Endothelial cell of umbilical vein (primary cell): ENCODE measurements at regions not wholly inside any gene's neighbourhood (a gene's known extent, or its start where the extent isn't known, plus 50 kb on each side); places are given as distances from the start of the nearest gene placed in this dataset.

Source experiments
- BruUV-seq: library from RNA; stranded (reverse); fragments of 400-500 nt; replicated peaks from 2 replicates; lab custom pipeline; 2021; lab: Mats Ljungman, UMichigan
- CTCF ChIA-PET: fragments of 300-600, 350-600 bp; sonication (Branson Sonifier 250); formaldehyde crosslinking; loops from one replicate; lab custom pipeline; 2021; ENCODE audit warnings: antibody characterized with exemption, inconsistent platforms; lab: Charles Lee
- POLR2A ChIA-PET: fragments of 300-600, 350-600 bp; sonication (Branson Sonifier 250); formaldehyde crosslinking; loops from one replicate; lab custom pipeline; 2021; ENCODE audit warnings: antibody characterized with exemption, inconsistent platforms; lab: Charles Lee
- DNase-seq: peaks from one replicate; pipeline ENCODE4 v3.0.0-alpha.2; 2011; ENCODE audit warnings: low read depth, low spot score
- FAIRE-seq: peaks from 2 replicates; lab custom pipeline; 2011; peaks lifted over from hg19 to GRCh38; lab: Jason Lieb, UNC
- H2AFZ ChIP-seq: 2 replicates; pipeline ENCODE4 v1.6.0; 2012; ENCODE audit warnings: low read depth, low read length, control low read depth, inconsistent platforms
- H3K27ac ChIP-seq: 2 replicates; pipeline ENCODE4 v1.5.1; 2011; ENCODE audit warnings: low read depth, mild to moderate bottlenecking, control low read depth, low read length, moderate library complexity; ENCODE audit not compliant: insufficient read depth
- H3K27me3 ChIP-seq, 2 experiments: 2 replicates each; pipeline versions ENCODE4 v1.6.0 to v1.6.1; 2011; ENCODE audit warnings: low read length in 2 of 2, mixed read lengths in 1 of 2; ENCODE audit not compliant: control insufficient read depth in 2 of 2, insufficient read depth in 2 of 2
- H3K36me3 ChIP-seq, 2 experiments: 2 replicates in 1 of 2; 3 replicates in 1 of 2; pipeline ENCODE4 v1.5.1; 2011; ENCODE audit warnings: low read length in 2 of 2, mild to moderate bottlenecking in 1 of 2, moderate library complexity in 1 of 2; ENCODE audit not compliant: control insufficient read depth in 2 of 2, insufficient read depth in 2 of 2; ENCODE audit errors: extremely low read depth in 1 of 2
- H3K4me1 ChIP-seq: 3 replicates; pipeline ENCODE4 v1.5.1; 2011; ENCODE audit warnings: mild to moderate bottlenecking, low read length; ENCODE audit not compliant: control insufficient read depth, insufficient read depth; ENCODE audit errors: extremely low read depth
- H3K4me2 ChIP-seq: 2 replicates; pipeline ENCODE4 v1.6.1; 2011; ENCODE audit warnings: low read length, control low read depth, mixed read lengths; ENCODE audit not compliant: insufficient read depth
- H3K4me3 ChIP-seq, 3 experiments: fragments of 200-600 bp in 1 of 3; sonication (generic), shearing (Covaris generic) in 1 of 3; replicated peaks in 1 of 3; 2 replicates each; pipeline ENCODE4 v1.5.1; 2011 to 2016; ENCODE audit warnings: control low read depth in 3 of 3, low read length in 3 of 3, mild to moderate bottlenecking in 2 of 3, inconsistent platforms in 1 of 3, low read depth in 1 of 3, moderate library complexity in 1 of 3; ENCODE audit not compliant: insufficient read depth in 1 of 3
- H3K79me2 ChIP-seq: 2 replicates; pipeline ENCODE4 v1.6.0; 2012; ENCODE audit warnings: low read length, inconsistent platforms; ENCODE audit not compliant: control insufficient read depth, insufficient read depth
- H3K9ac ChIP-seq: replicated peaks from 2 replicates; pipeline ENCODE3; 2011; ENCODE audit warnings: low read length, control low read depth; ENCODE audit not compliant: insufficient read depth; ENCODE audit errors: extremely low read depth
- H3K9me1 ChIP-seq: replicated peaks from 3 replicates; pipeline ENCODE4 v1.6.0; 2011; ENCODE audit warnings: mild to moderate bottlenecking, low read length; ENCODE audit not compliant: control insufficient read depth, insufficient read depth; ENCODE audit errors: extremely low read depth
- H3K9me3 ChIP-seq: replicated peaks from 2 replicates; pipeline ENCODE4 v1.5.1; 2012; ENCODE audit warnings: low read length, inconsistent platforms; ENCODE audit not compliant: control insufficient read depth, insufficient read depth
- H4K20me1 ChIP-seq: replicated peaks from 2 replicates; pipeline ENCODE3; 2011; ENCODE audit warnings: mild to moderate bottlenecking, low read length; ENCODE audit not compliant: control insufficient read depth, insufficient read depth; ENCODE audit errors: extremely low read depth
- CTCF ChIP-seq, 2 donors: IDR thresholded peaks; 1 replicate in 1 of 2; 2 replicates in 1 of 2; pipeline ENCODE4 v1.5.1; 2011; ENCODE audit warnings: low read length in 2 of 2, mild to moderate bottlenecking in 2 of 2, moderate library complexity in 2 of 2, control low read depth in 1 of 2, inconsistent platforms in 1 of 2, low read depth in 1 of 2; ENCODE audit not compliant: insufficient read depth in 1 of 2; ENCODE audit errors: extremely low read depth in 1 of 2
- EZH2 ChIP-seq: IDR thresholded peaks from 2 replicates; pipeline ENCODE4 v1.6.1; 2012; ENCODE audit warnings: borderline replicate concordance, low read depth, mild to moderate bottlenecking, moderate library complexity, low read length, inconsistent platforms; ENCODE audit not compliant: severe bottlenecking
- FOS ChIP-seq: IDR thresholded peaks from 2 replicates; pipeline ENCODE4 v1.6.1; 2011; ENCODE audit warnings: mild to moderate bottlenecking, low read length, moderate library complexity, borderline replicate concordance; ENCODE audit not compliant: insufficient read depth
- GATA2 ChIP-seq: IDR thresholded peaks from 2 replicates; pipeline ENCODE4 v1.7.0; 2011; ENCODE audit warnings: low read depth, mild to moderate bottlenecking, moderate library complexity, mixed read lengths, low read length; ENCODE audit not compliant: insufficient read length, insufficient read depth
- JUN ChIP-seq: IDR thresholded peaks from 2 replicates; pipeline ENCODE4 v1.6.1; 2011; ENCODE audit warnings: borderline replicate concordance, low read depth; ENCODE audit not compliant: insufficient read length, insufficient read depth
- MYC ChIP-seq: IDR thresholded peaks from one replicate; pipeline ENCODE4 v1.6.1; 2011; ENCODE audit warnings: mild to moderate bottlenecking, low read depth, low read length
- POLR2A ChIP-seq: IDR thresholded peaks from 2 replicates; pipeline ENCODE4 v1.6.1; 2012; ENCODE audit warnings: low read depth, mild to moderate bottlenecking, control low read depth, low read length
- POLR2AphosphoS5 ChIP-seq: IDR thresholded peaks from 2 replicates; pipeline ENCODE4 v1.6.1; 2012; ENCODE audit warnings: low read depth, mild to moderate bottlenecking, control low read depth, low read length, moderate library complexity; ENCODE audit not compliant: insufficient read depth
- dilution Hi-C: fragments of 300-500 bp; cut with MboI; formaldehyde crosslinking; loops from one replicate; pipeline ENCODE4 v1.15.0; 2019; ENCODE audit warnings: low sequenced_read_pairs; ENCODE audit not compliant: extremely low pct_ligation_motif_present
- intact Hi-C: fragments of 100-400 bp; cut with micrococcal nuclease; formaldehyde crosslinking; loops from one replicate; pipeline ENCODE4 v1.10.0; 2022
- TF ChIP-seq, protein P1 (sequence below): IDR thresholded peaks from 2 replicates; pipeline ENCODE4 v1.6.1; 2011; ENCODE audit not compliant: insufficient read depth, insufficient read length

- H3K36me3 ChIP-seq: no peaks in the 10 kb centered on the region
- no peak overlapping the region for H3K9ac ChIP-seq
- no peaks in the 10 kb centered on the region for H3K9me1 ChIP-seq
- H3K4me3 ChIP-seq: no peak overlapping the region
- H3K9me3 ChIP-seq: peaks cover 14% of the 10 kb centered on the region
- intact Hi-C loops (no loop called here), dilution Hi-C loops (no loop called here)
- no peak for DNase-seq
- no peak for FAIRE-seq
- H2AFZ ChIP-seq: no peak overlapping the region
- no TSS peak for BruUV-seq
- no peaks in the 10 kb centered on the region for H3K27me3 ChIP-seq
- H3K4me1 ChIP-seq: no peaks in the 10 kb centered on the region
- ChIA-PET CTCF (no interaction called here), POLR2A (no interaction called here)
- no peaks in the 10 kb centered on the region for H4K20me1 ChIP-seq
- H3K79me2 ChIP-seq: no peaks in the 10 kb centered on the region
- TF ChIP-seq, protein P1, sequence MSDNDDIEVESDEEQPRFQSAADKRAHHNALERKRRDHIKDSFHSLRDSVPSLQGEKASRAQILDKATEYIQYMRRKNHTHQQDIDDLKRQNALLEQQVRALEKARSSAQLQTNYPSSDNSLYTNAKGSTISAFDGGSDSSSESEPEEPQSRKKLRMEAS: no peak
- TF ChIP-seq POLR2AphosphoS5: no peak
- TF ChIP-seq CTCF (IDR thresholded peaks at IDR 0.05; ENCODE audit: extremely low read depth in 1 of 2, insufficient read depth in 1 of 2, low read depth in 1 of 2, low read length in 2 of 2): no peak
- TF ChIP-seq MYC: no peak
- no peak for TF ChIP-seq JUN
- TF ChIP-seq FOS: no peak
- no peak for TF ChIP-seq POLR2A
- TF ChIP-seq EZH2: no peak
- TF ChIP-seq GATA2: no peak
- H3K27ac ChIP-seq: no peak overlapping the region
- no peak overlapping the region for H3K4me2 ChIP-seq
Observed at GRCh38 chr22:48333323-48333763, 1494.3 kb downstream of the BRD1 start.
